ENCODE measurements at regions not wholly inside any gene's neighbourhood (a gene's known extent, or its start where the extent isn't known, plus 50 kb on each side); places are given as distances from the start of the nearest gene placed in this dataset.

DNA sequence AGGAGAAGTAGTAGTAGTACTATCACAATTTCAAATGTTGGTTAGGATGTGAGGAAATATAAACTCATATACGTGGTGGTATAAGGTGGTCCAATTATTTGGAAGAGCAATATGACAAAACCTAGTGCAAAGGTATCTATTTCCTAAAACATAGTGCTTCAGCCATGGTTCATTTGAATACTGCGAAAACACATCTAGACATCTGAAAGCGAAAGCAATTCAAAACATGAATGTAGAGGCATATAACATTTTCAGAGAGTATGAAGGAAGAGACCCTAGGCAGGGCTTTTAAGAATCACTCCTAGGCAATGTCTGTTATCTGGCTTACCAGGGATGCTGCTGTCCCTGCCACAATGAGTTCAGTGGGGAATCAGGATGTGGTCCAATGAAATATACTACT is 1085.8 kb downstream of the TDRD15 start:
- no peak for TF ChIP-seq CTCF (IDR thresholded peaks at IDR 0.05)
- Histone ChIP-seq H3K9ac (ENCODE audit: low read depth in 2 of 2, low read length in 2 of 2) (no peak overlapping the region), H3K9me3 (no peaks in the 10 kb centered on the region), H3K27ac (no peak overlapping the region), H3K27me3 (no peaks in the 10 kb centered on the region), H3K4me1 (no peaks in the 10 kb centered on the region), H3K4me3 (no peak overlapping the region), H3K36me3 (no peaks in the 10 kb centered on the region)
- no peak for DNase-seq
- intact Hi-C loops (cut with DNase I): no loop called here

DNA sequence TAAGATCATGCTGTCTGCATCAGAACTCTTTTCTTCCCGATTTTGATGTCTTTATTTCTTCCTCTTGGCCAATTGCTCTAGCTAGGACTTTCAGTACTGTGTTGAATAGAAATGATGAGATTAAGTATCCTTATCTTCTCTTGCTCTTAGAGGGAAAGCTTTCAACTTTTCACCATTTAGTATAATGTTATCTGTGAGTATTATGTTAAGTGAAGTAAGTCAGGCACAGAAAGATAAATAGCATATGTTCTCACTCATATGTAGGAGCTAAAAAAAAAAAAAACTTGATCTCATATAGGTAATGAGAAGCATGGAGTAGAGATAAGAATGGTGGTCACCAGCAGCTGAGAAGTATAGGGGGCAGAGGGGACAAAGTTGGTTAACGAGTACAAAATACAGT is 1089.5 kb downstream of the TDRD15 start:
- DNase-seq: no peak
- Histone ChIP-seq H3K27me3 (no peaks in the 10 kb centered on the region), H3K27ac (no peak overlapping the region), H3K4me3 (no peak overlapping the region), H3K36me3 (no peaks in the 10 kb centered on the region), H3K9me3 (no peaks in the 10 kb centered on the region), H3K9ac (ENCODE audit: low read depth in 2 of 2, low read length in 2 of 2) (no peak overlapping the region), H3K4me1 (no peaks in the 10 kb centered on the region)
- intact Hi-C loops (cut with DNase I): no loop called here
- no peak for TF ChIP-seq CTCF (IDR thresholded peaks at IDR 0.05)

- no peak for DNase-seq
- intact Hi-C loops (cut with DNase I): no loop called here
- Histone ChIP-seq H3K9me3 (no peaks in the 10 kb centered on the region), H3K4me1 (no peaks in the 10 kb centered on the region), H3K4me3 (no peak overlapping the region), H3K27me3 (no peaks in the 10 kb centered on the region), H3K27ac (no peak overlapping the region), H3K36me3 (no peaks in the 10 kb centered on the region), H3K9ac (ENCODE audit: low read depth in 2 of 2, low read length in 2 of 2) (no peak overlapping the region)
- no peak for TF ChIP-seq CTCF (IDR thresholded peaks at IDR 0.05)
Measured at GRCh38 chr2:22215517-22215916, 1091.7 kb downstream of the TDRD15 start.

DNA sequence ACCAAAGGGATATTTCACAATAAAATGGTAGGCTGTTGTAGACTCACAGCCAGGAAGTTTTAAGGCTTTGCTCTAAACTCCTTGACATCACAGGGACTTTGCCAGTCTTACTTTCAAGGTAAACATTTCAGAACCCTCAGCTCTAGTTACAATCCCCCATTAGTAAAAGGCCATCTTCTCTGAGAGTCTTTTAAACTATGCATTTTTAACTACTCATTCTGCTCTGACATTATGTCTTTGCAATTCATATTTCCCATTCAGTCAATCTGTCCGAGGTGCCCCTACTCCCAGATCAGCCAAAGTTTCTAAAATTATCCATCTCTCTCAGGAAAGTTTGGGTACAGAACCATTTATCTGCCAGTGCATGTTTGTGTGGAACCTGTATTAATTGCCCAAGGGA is 1094.1 kb downstream of the TDRD15 start:
- Histone ChIP-seq H3K9ac (ENCODE audit: low read depth in 2 of 2, low read length in 2 of 2) (no peak overlapping the region), H3K4me3 (no peak overlapping the region), H3K9me3 (no peaks in the 10 kb centered on the region), H3K4me1 (no peaks in the 10 kb centered on the region), H3K36me3 (no peaks in the 10 kb centered on the region), H3K27me3 (no peaks in the 10 kb centered on the region), H3K27ac (no peak overlapping the region)
- TF ChIP-seq CTCF (IDR thresholded peaks at IDR 0.05): no peak
- intact Hi-C loops (cut with DNase I): no loop called here
- no peak for DNase-seq

DNA sequence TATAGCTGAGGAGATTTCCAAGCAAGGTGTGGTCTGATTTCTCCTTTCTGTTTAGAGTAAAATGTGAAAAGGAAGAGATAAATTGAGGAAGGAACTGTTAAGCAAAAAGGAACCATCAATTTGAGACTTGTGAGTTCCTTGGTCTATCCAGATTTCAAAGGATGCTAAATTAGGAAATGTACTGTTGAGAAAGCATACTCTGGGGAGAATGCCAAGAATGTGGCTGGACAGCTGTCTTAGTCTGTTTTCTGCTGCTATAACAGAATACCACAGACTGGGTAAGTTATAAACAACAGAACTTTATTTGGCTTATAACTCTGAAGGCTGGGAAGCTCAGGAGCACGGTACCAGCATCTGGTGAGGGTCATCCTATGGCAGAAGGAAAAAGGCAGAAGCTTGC is 1097.2 kb downstream of the TDRD15 start:
- no peak overlapping the region for H3K9ac ChIP-seq (ENCODE audit: low read depth in 2 of 2, low read length in 2 of 2)
- no peak overlapping the region for H3K4me3 ChIP-seq
- no peaks in the 10 kb centered on the region for H3K4me1 ChIP-seq
- intact Hi-C loops (cut with DNase I): no loop called here
- no peak for TF ChIP-seq CTCF (IDR thresholded peaks at IDR 0.05)
- H3K9me3 ChIP-seq: no peaks in the 10 kb centered on the region
- H3K27ac ChIP-seq: no peak overlapping the region
- H3K27me3 ChIP-seq: no peaks in the 10 kb centered on the region
- no peaks in the 10 kb centered on the region for H3K36me3 ChIP-seq
- DNase-seq: no peak

DNA sequence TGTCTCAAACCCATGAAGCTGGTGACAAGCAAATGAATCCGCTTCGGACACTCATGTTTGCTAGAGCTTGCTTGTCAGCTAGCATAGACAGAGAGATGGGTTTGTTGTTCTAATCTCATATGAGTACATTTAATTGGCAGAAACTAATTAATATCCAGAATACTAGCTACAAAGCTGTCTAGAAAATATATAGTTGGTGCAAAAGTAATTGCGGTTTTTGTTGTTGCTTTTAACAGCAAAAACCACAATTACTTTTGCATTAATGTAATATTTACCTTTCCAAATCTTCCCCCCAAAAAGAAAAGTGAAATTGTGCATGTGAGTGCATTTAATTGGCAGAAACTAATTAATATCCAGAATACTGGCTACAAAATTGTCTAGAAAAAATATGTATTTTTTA is 1115.2 kb downstream of the TDRD15 start:
- Histone ChIP-seq H3K27ac (no peak overlapping the region), H3K27me3 (no peaks in the 10 kb centered on the region), H3K36me3 (no peaks in the 10 kb centered on the region), H3K4me3 (no peak overlapping the region), H3K4me1 (no peaks in the 10 kb centered on the region), H3K9ac (ENCODE audit: low read depth in 2 of 2, low read length in 2 of 2) (no peak overlapping the region), H3K9me3 (no peaks in the 10 kb centered on the region)
- no peak for DNase-seq
- no peak for TF ChIP-seq CTCF (IDR thresholded peaks at IDR 0.05)
- intact Hi-C loops (cut with DNase I): no loop called here

Measured in colonic mucosa (tissue), 4 donors.